ENCODE measurements at regions not wholly inside any gene's neighbourhood (a gene's known extent, or its start where the extent isn't known, plus 50 kb on each side); places are given as distances from the start of the nearest gene placed in this dataset.

DNA sequence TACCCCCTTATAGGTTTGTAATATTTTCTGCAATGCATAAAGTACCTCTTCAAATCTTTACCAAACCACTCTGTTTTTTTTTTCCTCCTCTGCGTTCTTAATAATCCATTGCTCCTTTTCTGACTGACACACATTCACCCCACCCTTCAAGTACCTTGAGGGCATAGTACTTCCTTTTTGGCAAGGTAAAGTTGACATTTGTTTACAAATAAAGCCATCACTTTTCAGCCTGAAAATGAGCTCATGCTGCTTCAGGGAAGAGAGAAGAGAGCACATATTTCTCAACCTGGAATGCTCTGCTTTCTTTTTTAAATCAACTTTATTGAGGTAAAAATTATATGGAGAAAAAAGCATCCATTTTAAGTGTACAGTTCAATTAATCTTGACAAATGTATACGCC is 113.9 kb downstream of the AGTR2 start:
- H3K27me3 Mint-ChIP-seq (ENCODE audit: insufficient read depth, unreplicated experiment) = no peaks in the 10 kb centered on the region
- H3K36me3 Mint-ChIP-seq (ENCODE audit: insufficient read depth, unreplicated experiment) = peaks cover 3% of the 10 kb centered on the region
- no peak overlapping the region for H3K27ac Mint-ChIP-seq (ENCODE audit: unreplicated experiment)

DNA sequence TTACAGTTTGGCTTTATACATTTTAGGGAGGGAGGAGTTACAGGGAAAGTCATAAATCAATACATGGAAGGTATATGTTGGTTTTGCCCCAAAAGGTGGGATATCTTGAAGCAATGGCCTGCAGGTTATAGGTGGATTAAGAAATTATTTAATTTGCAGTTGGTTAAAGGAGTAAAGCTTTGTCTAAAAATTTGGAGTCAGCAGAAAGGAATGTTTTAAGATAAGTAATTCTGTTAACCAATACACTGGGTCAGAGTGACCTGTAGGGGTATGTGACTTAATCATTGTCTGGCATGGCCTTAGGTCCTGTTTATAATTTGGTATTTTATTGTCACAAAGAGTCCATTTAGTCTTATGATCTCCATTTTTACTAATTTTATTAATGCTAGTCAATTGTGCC is 115.0 kb downstream of the AGTR2 start:
- H3K27ac Mint-ChIP-seq (ENCODE audit: unreplicated experiment) = no peak overlapping the region
- DNase-seq = no peak
- H3K4me1 Mint-ChIP-seq (ENCODE audit: low read depth, unreplicated experiment) = peaks cover 22% of the 10 kb centered on the region
- POLR2A ChIA-PET = interaction anchor here (0.6 kb wide), 1 partner anchor 14 kb away, joined by 3 read pairs; no protein-coding TSS in a partner anchor
- intact Hi-C loops (cut with micrococcal nuclease; ENCODE audit: unreplicated experiment) = loop anchor here (10.0 kb wide), 1 partner anchor 89 kb away; no protein-coding TSS in a partner anchor
- no peaks in the 10 kb centered on the region for H3K9me3 Mint-ChIP-seq (ENCODE audit: unreplicated experiment)
- no TSS peak for BruUV-seq (replicated peaks)
- Histone ChIP-seq H3K27me3 (replicated peaks; ENCODE audit: control insufficient read depth, insufficient read depth, low read length) (no peaks in the 10 kb centered on the region), H3K9me3 (no peaks in the 10 kb centered on the region), H3K4me1 (peaks cover 14% of the 10 kb centered on the region), H3K36me3 (ENCODE audit: control insufficient read depth, insufficient read depth, low read length) (no peaks in the 10 kb centered on the region), H3K4me3 (ENCODE audit: low read depth, low read length) (no peak overlapping the region)
- no peaks in the 10 kb centered on the region for H3K27me3 Mint-ChIP-seq (ENCODE audit: insufficient read depth, unreplicated experiment)
- no peak overlapping the region for H3K4me3 Mint-ChIP-seq (ENCODE audit: unreplicated experiment)
- TF ChIP-seq, protein P1, sequence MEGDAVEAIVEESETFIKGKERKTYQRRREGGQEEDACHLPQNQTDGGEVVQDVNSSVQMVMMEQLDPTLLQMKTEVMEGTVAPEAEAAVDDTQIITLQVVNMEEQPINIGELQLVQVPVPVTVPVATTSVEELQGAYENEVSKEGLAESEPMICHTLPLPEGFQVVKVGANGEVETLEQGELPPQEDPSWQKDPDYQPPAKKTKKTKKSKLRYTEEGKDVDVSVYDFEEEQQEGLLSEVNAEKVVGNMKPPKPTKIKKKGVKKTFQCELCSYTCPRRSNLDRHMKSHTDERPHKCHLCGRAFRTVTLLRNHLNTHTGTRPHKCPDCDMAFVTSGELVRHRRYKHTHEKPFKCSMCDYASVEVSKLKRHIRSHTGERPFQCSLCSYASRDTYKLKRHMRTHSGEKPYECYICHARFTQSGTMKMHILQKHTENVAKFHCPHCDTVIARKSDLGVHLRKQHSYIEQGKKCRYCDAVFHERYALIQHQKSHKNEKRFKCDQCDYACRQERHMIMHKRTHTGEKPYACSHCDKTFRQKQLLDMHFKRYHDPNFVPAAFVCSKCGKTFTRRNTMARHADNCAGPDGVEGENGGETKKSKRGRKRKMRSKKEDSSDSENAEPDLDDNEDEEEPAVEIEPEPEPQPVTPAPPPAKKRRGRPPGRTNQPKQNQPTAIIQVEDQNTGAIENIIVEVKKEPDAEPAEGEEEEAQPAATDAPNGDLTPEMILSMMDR (IDR thresholded peaks at IDR 0.05; ENCODE audit: insufficient read depth in 1 of 2, low read depth in 1 of 2, low read length in 1 of 2, severe bottlenecking in 1 of 2, unreplicated experiment in 1 of 2) = no peak
- H3K36me3 Mint-ChIP-seq (ENCODE audit: insufficient read depth, unreplicated experiment) = no peaks in the 10 kb centered on the region
- CTCF ChIA-PET = no interaction called here

More for the DNA sequence above, 113.9 kb downstream of the AGTR2 start:
- POLR2A ChIA-PET = no interaction called here
- Histone ChIP-seq H3K4me3 (ENCODE audit: low read depth, low read length) (no peak overlapping the region), H3K9me3 (no peaks in the 10 kb centered on the region), H3K4me1 (peaks cover 14% of the 10 kb centered on the region), H3K36me3 (ENCODE audit: control insufficient read depth, insufficient read depth, low read length) (no peaks in the 10 kb centered on the region), H3K27me3 (replicated peaks; ENCODE audit: control insufficient read depth, insufficient read depth, low read length) (no peaks in the 10 kb centered on the region)
- no peak for DNase-seq
- Mint-ChIP-seq H3K9me3 (ENCODE audit: unreplicated experiment) (no peaks in the 10 kb centered on the region), H3K4me1 (ENCODE audit: low read depth, unreplicated experiment) (peaks cover 22% of the 10 kb centered on the region), H3K4me3 (ENCODE audit: unreplicated experiment) (no peak overlapping the region)
- no TSS peak for BruUV-seq (replicated peaks)
- CTCF ChIA-PET = no interaction called here
- intact Hi-C loops (cut with micrococcal nuclease; ENCODE audit: unreplicated experiment) = loop anchor here (10.0 kb wide), 1 partner anchor 90 kb away; no protein-coding TSS in a partner anchor
- TF ChIP-seq, protein P1 (IDR thresholded peaks at IDR 0.05; ENCODE audit: insufficient read depth in 1 of 2, low read depth in 1 of 2, low read length in 1 of 2, severe bottlenecking in 1 of 2, unreplicated experiment in 1 of 2) = no peak

DNA sequence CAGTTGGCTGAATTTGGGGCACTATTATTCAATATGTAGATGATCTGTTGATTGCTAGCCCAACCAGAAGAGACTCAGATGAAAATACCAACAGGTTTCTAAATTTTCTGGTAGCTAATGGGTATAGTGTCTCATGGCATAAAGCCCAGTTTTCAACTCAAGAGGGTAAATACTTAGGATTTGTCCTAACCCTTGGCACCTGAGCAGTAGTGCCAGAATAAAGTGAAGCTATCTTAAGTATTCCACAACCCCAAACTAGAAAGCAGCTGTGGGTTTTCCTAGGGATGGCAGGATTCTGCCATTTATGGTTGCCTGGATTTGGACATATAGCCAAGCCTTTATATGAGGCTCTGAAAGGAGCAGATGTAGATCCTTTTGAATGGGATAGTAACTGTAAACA is 119.0 kb downstream of the AGTR2 start:
- Histone ChIP-seq H3K4me1 (peaks cover 4% of the 10 kb centered on the region), H3K36me3 (ENCODE audit: control insufficient read depth, insufficient read depth, low read length) (no peaks in the 10 kb centered on the region), H3K9me3 (no peaks in the 10 kb centered on the region), H3K27me3 (replicated peaks; ENCODE audit: control insufficient read depth, insufficient read depth, low read length) (no peaks in the 10 kb centered on the region), H3K4me3 (ENCODE audit: low read depth, low read length) (no peak overlapping the region)
- Mint-ChIP-seq H3K9me3 (ENCODE audit: unreplicated experiment) (no peaks in the 10 kb centered on the region), H3K4me1 (ENCODE audit: low read depth, unreplicated experiment) (peaks cover 6% of the 10 kb centered on the region), H3K27ac (ENCODE audit: unreplicated experiment) (no peak overlapping the region), H3K4me3 (ENCODE audit: unreplicated experiment) (no peak overlapping the region), H3K36me3 (ENCODE audit: insufficient read depth, unreplicated experiment) (no peaks in the 10 kb centered on the region), H3K27me3 (ENCODE audit: insufficient read depth, unreplicated experiment) (no peaks in the 10 kb centered on the region)
- POLR2A ChIA-PET = no interaction called here
- intact Hi-C loops (cut with micrococcal nuclease; ENCODE audit: unreplicated experiment) = loop anchor here (10.0 kb wide), 1 partner anchor 85 kb away; no protein-coding TSS in a partner anchor
- CTCF ChIA-PET = no interaction called here
- TF ChIP-seq, protein P1 (IDR thresholded peaks at IDR 0.05; ENCODE audit: insufficient read depth in 1 of 2, low read depth in 1 of 2, low read length in 1 of 2, severe bottlenecking in 1 of 2, unreplicated experiment in 1 of 2) = no peak
- DNase-seq = no peak
- BruUV-seq (replicated peaks) = no TSS peak
